OCI-LY7 (cell line): ENCODE measurements at regions not wholly inside any gene's neighbourhood (a gene's known extent, or its start where the extent isn't known, plus 50 kb on each side); places are given as distances from the start of the nearest gene placed in this dataset.
"Not testable (repeated sequence)": the region's sequence is repeated elsewhere in the genome, so short reads cannot be mapped to it uniquely, and the experiment has no call there.

Experiments used
- BruUV-seq: library from RNA; stranded (reverse); fragments of 400-500 nt; replicated peaks from 2 replicates; lab custom pipeline; 2021; lab: Mats Ljungman, UMichigan
- CTCF ChIA-PET: fragments of 300-600 bp; sonication (Branson Sonifier 250); formaldehyde crosslinking; loops from one replicate; lab custom pipeline; 2022; ENCODE audit warnings: antibody characterized with exemption; ENCODE audit not compliant: unreplicated experiment; lab: Charles Lee
- POLR2A ChIA-PET: fragments of 300-600 bp; sonication (Branson Sonifier 250); formaldehyde crosslinking; loops from one replicate; lab custom pipeline; 2022; ENCODE audit warnings: antibody characterized with exemption; lab: Charles Lee
- DNase-seq: peaks from one replicate; pipeline ENCODE4 v3.0.0-alpha.2; 2015; ENCODE audit warnings: low spot score
- H2AFZ ChIP-seq: fragments of 200-600 bp; sonication (generic), shearing (Covaris generic); 2 replicates; pipeline ENCODE4 v1.6.1; 2014; ENCODE audit warnings: mild to moderate bottlenecking, antibody characterized with exemption, low read length, moderate library complexity
- H3K27ac ChIP-seq: fragments of 200-600 bp; sonication (generic); 2 replicates; pipeline ENCODE4 v1.5.1; 2014; ENCODE audit warnings: mixed run types, low read depth, mild to moderate bottlenecking, moderate library complexity, low read length, inconsistent platforms; ENCODE audit not compliant: poor library complexity, severe bottlenecking
- H3K36me3 ChIP-seq: fragments of 200-600 bp; sonication (generic); 2 replicates; pipeline ENCODE4 v1.6.1; 2014; ENCODE audit warnings: mild to moderate bottlenecking, antibody characterized with exemption, low read length, moderate library complexity, mixed read lengths; ENCODE audit not compliant: insufficient read depth
- H3K4me1 ChIP-seq: fragments of 200-600 bp; sonication (generic); 2 replicates; pipeline ENCODE4 v1.5.1; 2014; ENCODE audit warnings: mild to moderate bottlenecking, low read length; ENCODE audit not compliant: insufficient read depth, poor library complexity, severe bottlenecking
- H3K4me2 ChIP-seq: fragments of 200-600 bp; sonication (generic); 2 replicates; pipeline ENCODE4 v1.6.1; 2014; ENCODE audit warnings: mild to moderate bottlenecking, low read length
- H3K4me3 ChIP-seq: fragments of 200-600 bp; sonication (generic); 2 replicates; pipeline ENCODE4 v1.5.1; 2014; ENCODE audit warnings: mild to moderate bottlenecking, low read depth, low read length; ENCODE audit not compliant: poor library complexity, severe bottlenecking
- H3K79me2 ChIP-seq: fragments of 200-600 bp; sonication (generic); 2 replicates; pipeline ENCODE4 v1.6.1; 2016; ENCODE audit warnings: low read depth, mild to moderate bottlenecking, low read length, moderate library complexity, mixed read lengths; ENCODE audit not compliant: insufficient read depth
- H3K9me2 ChIP-seq: fragments of 200-600 bp; sonication (generic); 2 replicates; pipeline ENCODE4 v1.6.1; 2016; ENCODE audit warnings: mild to moderate bottlenecking, low read length, mixed read lengths; ENCODE audit not compliant: insufficient read depth
- H3K9me3 ChIP-seq: fragments of 200-600 bp; sonication (generic); 2 replicates; pipeline ENCODE4 v1.6.1; 2014; ENCODE audit warnings: mild to moderate bottlenecking, mixed run types, low read length, mixed read lengths
- H4K20me1 ChIP-seq: fragments of 200-600 bp; sonication (generic); 2 replicates; pipeline ENCODE4 v1.6.1; 2014; ENCODE audit warnings: mild to moderate bottlenecking, antibody characterized with exemption, low read length, moderate library complexity, mixed read lengths; ENCODE audit not compliant: insufficient read depth
- CTCF ChIP-seq: fragments of 200-600 bp; sonication (generic); conservative IDR thresholded peaks from 2 replicates; pipeline ENCODE4 v1.5.1; 2014; ENCODE audit warnings: mild to moderate bottlenecking, antibody characterized with exemption, low read length, moderate library complexity, mixed read lengths
- EZH2phosphoT487 ChIP-seq: fragments of 200-600 bp; sonication (generic); IDR thresholded peaks from 2 replicates; pipeline ENCODE4 v1.6.1; 2018; ENCODE audit warnings: low read depth, borderline replicate concordance, mild to moderate bottlenecking, mixed run types, antibody characterized with exemption, low read length, moderate library complexity, mixed read lengths
- intact Hi-C: fragments of 100-400 bp; cut with micrococcal nuclease; formaldehyde crosslinking; loops from one replicate; pipeline ENCODE4 v1.10.0; 2022; ENCODE audit not compliant: unreplicated experiment

DNA sequence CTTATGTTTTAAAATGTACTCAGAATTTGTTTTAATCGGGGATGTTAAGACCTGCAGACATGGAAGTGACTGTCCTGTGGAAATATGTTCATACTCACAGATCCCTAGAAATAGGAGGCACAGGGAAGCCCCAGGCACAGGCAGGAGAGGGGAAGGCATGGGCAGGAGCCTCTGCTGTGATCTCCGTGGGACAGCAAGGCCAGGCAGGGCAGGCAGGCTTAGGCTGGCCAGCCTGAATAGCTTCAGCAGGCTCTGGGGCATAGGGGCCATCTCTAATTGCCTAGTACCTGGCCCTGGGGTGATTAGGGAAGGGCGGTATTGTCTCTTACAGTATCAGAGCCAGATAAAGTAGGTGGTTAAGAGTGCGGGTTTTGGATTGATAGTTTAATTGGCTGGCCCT lies 59.8 kb upstream of the PLEKHG4B start:
- CTCF ChIA-PET = no interaction called here
- H3K27ac ChIP-seq = no peak overlapping the region
- no peaks in the 10 kb centered on the region for H3K9me2 ChIP-seq
- H2AFZ ChIP-seq = no peak overlapping the region
- no peaks in the 10 kb centered on the region for H3K79me2 ChIP-seq
- intact Hi-C loops = no loop called here
- H3K4me3 ChIP-seq = no peak overlapping the region
- no peak for DNase-seq
- peaks cover 5% of the 10 kb centered on the region; the same call in 1 of the 2 replicates for H3K9me3 ChIP-seq
- no peaks in the 10 kb centered on the region for H4K20me1 ChIP-seq
- H3K36me3 ChIP-seq = no peaks in the 10 kb centered on the region
- peaks cover 23% of the 10 kb centered on the region for H3K4me1 ChIP-seq
- no peak for TF ChIP-seq CTCF
- no peak for TF ChIP-seq EZH2phosphoT487
- BruUV-seq = no TSS peak
- no peak overlapping the region for H3K4me2 ChIP-seq
- POLR2A ChIA-PET = no interaction called here

DNA sequence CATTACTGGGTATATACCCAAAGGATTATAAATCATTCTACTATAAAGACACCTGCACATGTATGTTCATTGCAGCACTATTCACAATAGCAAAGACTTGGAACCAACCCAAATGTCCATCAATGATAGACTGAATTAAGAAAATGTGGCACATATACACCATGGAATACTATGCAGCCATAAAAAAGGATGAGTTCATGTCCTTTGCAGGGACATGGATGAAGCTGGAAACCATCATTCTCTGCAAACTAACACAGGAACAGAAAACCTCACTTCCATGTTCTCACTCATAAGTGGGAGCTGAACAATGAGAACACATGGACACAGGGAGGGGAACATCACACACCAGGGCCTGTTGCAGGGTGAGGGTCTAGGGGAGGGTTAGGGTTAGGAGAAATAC lies 56.4 kb upstream of the PLEKHG4B start:
- BruUV-seq, H3K27ac ChIP-seq, H2AFZ ChIP-seq, H3K4me2 ChIP-seq, H3K36me3 ChIP-seq, DNase-seq, H4K20me1 ChIP-seq, intact Hi-C loops, H3K79me2 ChIP-seq, CTCF ChIA-PET, H3K4me1 ChIP-seq, H3K4me3 ChIP-seq, POLR2A ChIA-PET, H3K9me2 ChIP-seq, H3K9me3 ChIP-seq: not testable (repeated sequence)

- not testable (repeated sequence) for H2AFZ ChIP-seq
- POLR2A ChIA-PET = interaction anchor here (0.7 kb wide), 1 partner anchor 240 kb away, joined by 3 read pairs; no protein-coding TSS in a partner anchor
Observed at GRCh38 chr5:37207-37606, 54.8 kb upstream of the PLEKHG4B start.

DNA sequence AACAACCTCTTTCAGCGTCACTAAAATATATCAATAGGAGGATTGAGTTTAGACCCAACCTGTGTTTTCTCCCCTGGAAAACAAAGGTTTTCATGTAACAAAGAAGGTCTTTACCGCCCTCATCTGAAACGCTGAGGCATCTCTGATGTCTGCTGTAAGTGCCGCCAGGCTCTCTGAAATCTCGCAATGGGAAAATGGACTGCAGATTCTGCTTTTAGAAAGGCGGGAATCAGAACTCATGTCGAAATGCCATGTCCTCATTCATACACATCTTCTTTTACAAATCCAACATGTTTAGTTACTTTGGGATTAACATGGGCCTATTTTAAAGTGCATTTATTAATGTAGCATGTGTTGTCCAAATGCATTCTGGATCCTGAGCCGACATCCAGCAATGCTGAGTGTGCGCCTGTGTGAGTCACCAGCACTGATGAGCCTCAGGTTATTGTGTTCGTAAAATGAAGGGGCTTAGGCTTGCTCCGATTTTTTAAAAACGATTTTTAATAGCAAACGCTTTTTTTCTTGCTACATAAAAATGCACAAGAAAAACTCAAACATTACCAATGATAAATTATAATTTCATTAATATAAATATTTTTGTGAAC lies 51.9 kb upstream of the PLEKHG4B start:
- Histone ChIP-seq H3K4me3 (no peak overlapping the region), H3K9me2 (no peaks in the 10 kb centered on the region), H3K4me2 (no peak overlapping the region), H3K27ac (no peak overlapping the region), H3K4me1 (no peaks in the 10 kb centered on the region), H2AFZ (no peak overlapping the region), H3K79me2 (no peaks in the 10 kb centered on the region), H3K9me3 (no peaks in the 10 kb centered on the region), H3K36me3 (no peaks in the 10 kb centered on the region), H4K20me1 (no peaks in the 10 kb centered on the region)
- DNase-seq = no peak
- TF ChIP-seq CTCF (no peak), EZH2phosphoT487 (no peak)
- BruUV-seq = no TSS peak
- POLR2A ChIA-PET = no interaction called here
- CTCF ChIA-PET = no interaction called here
- intact Hi-C loops = no loop called here

More at GRCh38 chr5:37207-37606, 54.8 kb upstream of the PLEKHG4B start:
- H4K20me1 ChIP-seq, BruUV-seq, H3K79me2 ChIP-seq, H3K4me1 ChIP-seq, H3K4me3 ChIP-seq, intact Hi-C loops, H3K27ac ChIP-seq, H3K9me2 ChIP-seq, DNase-seq, H3K4me2 ChIP-seq, H3K36me3 ChIP-seq, H3K9me3 ChIP-seq, CTCF ChIA-PET: not testable (repeated sequence)
